B cell (primary cell): ENCODE measurements at regions not wholly inside any gene's neighbourhood (a gene's known extent, or its start where the extent isn't known, plus 50 kb on each side); places are given as distances from the start of the nearest gene placed in this dataset.

Experiments
- ATAC-seq: fragments of 200-7000 bp; cut with Tn5 transposase; one replicate; pipeline ENCODE4 v1.10.0; 2021; ENCODE audit warnings: low read depth, mild to moderate bottlenecking, moderate number of reproducible peaks, moderate library complexity
- CTCF ChIA-PET: fragments of 350-600 bp; sonication (Branson Sonifier 250); formaldehyde crosslinking; loops from one replicate; lab custom pipeline; 2021; ENCODE audit warnings: antibody characterized with exemption, inconsistent platforms; lab: Charles Lee
- POLR2A ChIA-PET: fragments of 350-600 bp; sonication (Branson Sonifier 250); formaldehyde crosslinking; loops from one replicate; lab custom pipeline; 2021; ENCODE audit warnings: antibody characterized with exemption; lab: Charles Lee
- DNase-seq: peaks from one replicate; pipeline ENCODE4 v3.0.0; 2013
- H2AFZ ChIP-seq: 2 replicates; pipeline ENCODE4 v1.6.1; 2012; ENCODE audit warnings: mild to moderate bottlenecking, low read depth, low read length; ENCODE audit not compliant: insufficient read depth, poor library complexity, severe bottlenecking
- H3K27ac ChIP-seq, 2 donors: 1 replicate in 1 of 2; 2 replicates in 1 of 2; pipeline ENCODE4 v1.5.1; 2012 to 2013; ENCODE audit warnings: low read length in 2 of 2, mild to moderate bottlenecking in 2 of 2, moderate library complexity in 1 of 2
- H3K27me3 ChIP-seq, 4 experiments: fragments of 200-600 bp in 1 of 4; sonication (generic) in 1 of 4; replicated peaks in 1 of 4; 1 replicate in 2 of 4; 2 replicates in 2 of 4; pipeline versions ENCODE4 v1.6.1 to v1.7.0; 2013 to 2016; ENCODE audit warnings: low read length in 3 of 4, mild to moderate bottlenecking in 2 of 4, mixed read lengths in 1 of 4, moderate library complexity in 1 of 4; ENCODE audit not compliant: insufficient read depth in 4 of 4, control insufficient read depth in 3 of 4; ENCODE audit errors: control extremely low read depth in 1 of 4
- H3K36me3 ChIP-seq, 2 experiments: replicated peaks in 1 of 2; 1 replicate in 1 of 2; 2 replicates in 1 of 2; pipeline versions ENCODE4 v1.6.1 to v1.7.1; 2013; ENCODE audit warnings: low read length in 1 of 2; ENCODE audit not compliant: insufficient read depth in 2 of 2, control insufficient read depth in 1 of 2; ENCODE audit errors: control extremely low read depth in 1 of 2, extremely low read depth in 1 of 2
- H3K4me1 ChIP-seq, 2 donors: fragments of 200-600 bp in 1 of 2; sonication (generic) in 1 of 2; 1 replicate in 1 of 2; 2 replicates in 1 of 2; pipeline versions ENCODE4 v1.5.1 to v1.6.1; 2013 to 2017; ENCODE audit warnings: low read length in 2 of 2; ENCODE audit not compliant: control insufficient read depth in 2 of 2, insufficient read depth in 2 of 2
- H3K4me2 ChIP-seq: replicated peaks from 2 replicates; pipeline ENCODE3; 2012; ENCODE audit warnings: mild to moderate bottlenecking, low read depth, low read length; ENCODE audit not compliant: poor library complexity, severe bottlenecking
- H3K4me3 ChIP-seq, 5 experiments: fragments of 200-600 bp in 1 of 5; sonication (generic) in 1 of 5; 1 replicate in 3 of 5; 2 replicates in 2 of 5; pipeline versions ENCODE4 v1.5.1 to v1.7.0; 2011 to 2016; ENCODE audit warnings: low read length in 4 of 5, mild to moderate bottlenecking in 4 of 5, low read depth in 2 of 5, control low read depth in 1 of 5, moderate library complexity in 1 of 5; ENCODE audit not compliant: insufficient read depth in 1 of 5; ENCODE audit errors: control extremely low read depth in 1 of 5, extremely low read depth in 1 of 5
- H3K79me2 ChIP-seq: fragments of 200-600 bp; sonication (generic); one replicate; pipeline ENCODE4 v1.6.0; 2016; ENCODE audit warnings: low read length; ENCODE audit not compliant: control insufficient read depth, insufficient read depth
- H3K9ac ChIP-seq: fragments of 200-600 bp; sonication (generic); 2 replicates; pipeline ENCODE4 v1.6.1; 2017; ENCODE audit warnings: mild to moderate bottlenecking, low read length, moderate library complexity
- H3K9me3 ChIP-seq, 3 donors: one replicate each; pipeline versions ENCODE4 v1.6.1 to v1.7.1; 2013; ENCODE audit warnings: low read length in 2 of 3; ENCODE audit not compliant: control insufficient read depth in 2 of 3, insufficient read depth in 1 of 3; ENCODE audit errors: control extremely low read depth in 1 of 3
- H4K20me1 ChIP-seq: 2 replicates; pipeline ENCODE4 v1.6.0; 2012; ENCODE audit warnings: mild to moderate bottlenecking, low read length; ENCODE audit not compliant: insufficient read depth, control insufficient read depth, poor library complexity, severe bottlenecking
- H3K27ac Mint-ChIP-seq: one replicate; pipeline ENCODE4 v1.8.0; 2021; ENCODE audit warnings: mixed read lengths
- H3K27me3 Mint-ChIP-seq: one replicate; pipeline ENCODE4 v1.8.0; 2021; ENCODE audit warnings: mixed read lengths
- H3K4me1 Mint-ChIP-seq: one replicate; pipeline ENCODE4 v1.8.0; 2021; ENCODE audit warnings: mixed read lengths
- H3K4me3 Mint-ChIP-seq: one replicate; pipeline ENCODE4 v1.8.0; 2021; ENCODE audit warnings: mixed read lengths
- H3K9me3 Mint-ChIP-seq: one replicate; pipeline ENCODE4 v1.8.0; 2022; ENCODE audit warnings: mixed read lengths; ENCODE audit not compliant: insufficient read depth
- CTCF ChIP-seq: fragments of 200-600 bp; IDR thresholded peaks from one replicate; pipeline ENCODE4 v1.8.0; 2022; ENCODE audit warnings: antibody characterized with exemption, mild to moderate bottlenecking
- EZH2 ChIP-seq: IDR thresholded peaks from 2 replicates; pipeline ENCODE4 v1.6.1; 2012; ENCODE audit warnings: borderline replicate concordance, low read depth, mild to moderate bottlenecking, moderate library complexity, low read length; ENCODE audit not compliant: insufficient read depth, poor library complexity, severe bottlenecking
- WGBS: methylation state at CpG from one replicate; pipeline ENCODE4 v1.1.5; 2013; ENCODE audit warnings: missing lambda C conversion rate; ENCODE audit not compliant: insufficient coverage; 5-methylcytosine and 5-hydroxymethylcytosine counted together
- intact Hi-C: fragments of 100-400 bp; cut with micrococcal nuclease; formaldehyde crosslinking; loops from one replicate; pipeline ENCODE4 v1.10.0; 2022

- H3K4me3 Mint-ChIP-seq: no peak overlapping the region
- no peaks in the 10 kb centered on the region for H3K27me3 Mint-ChIP-seq
- CTCF ChIA-PET: no interaction called here
- Histone ChIP-seq H2AFZ (no peak overlapping the region), H3K27ac (no peak overlapping the region), H4K20me1 (no peaks in the 10 kb centered on the region), H3K4me3 (no peak overlapping the region), H3K9ac (no peak overlapping the region), H3K4me2 (no peak overlapping the region), H3K9me3 (no peaks in the 10 kb centered on the region), H3K4me1 (no peaks in the 10 kb centered on the region), H3K36me3 (no peaks in the 10 kb centered on the region), H3K27me3 (no peaks in the 10 kb centered on the region), H3K79me2 (no peaks in the 10 kb centered on the region)
- no peak for ATAC-seq
- intact Hi-C loops: no loop called here
- WGBS: no CpG with 5 or more reads among the region's 3 CpGs
- no peak for DNase-seq
- POLR2A ChIA-PET: no interaction called here
- H3K27ac Mint-ChIP-seq: no peak overlapping the region
- H3K9me3 Mint-ChIP-seq: no peaks in the 10 kb centered on the region
- H3K4me1 Mint-ChIP-seq: no peaks in the 10 kb centered on the region
- no peak for TF ChIP-seq CTCF
- no peak for TF ChIP-seq EZH2
These were observed 228.6 kb upstream of the KLHL1 start for GRCh38 chr13:70336866-70337265.

GRCh38 chr13:70333752-70334151, 225.5 kb upstream of the KLHL1 start:
- no peak overlapping the region for H3K4me3 Mint-ChIP-seq
- no peak overlapping the region for H3K4me2 ChIP-seq
- H3K27me3 ChIP-seq: no peaks in the 10 kb centered on the region
- CTCF ChIA-PET: no interaction called here
- H3K27me3 Mint-ChIP-seq: no peaks in the 10 kb centered on the region
- POLR2A ChIA-PET: no interaction called here
- H3K36me3 ChIP-seq: no peaks in the 10 kb centered on the region
- TF ChIP-seq CTCF (no peak), EZH2 (no peak)
- no peaks in the 10 kb centered on the region for H3K4me1 Mint-ChIP-seq
- no peaks in the 10 kb centered on the region for H3K4me1 ChIP-seq
- H3K9me3 ChIP-seq: no peaks in the 10 kb centered on the region
- intact Hi-C loops: no loop called here
- H3K27ac ChIP-seq: no peak overlapping the region
- no peak for ATAC-seq
- H3K9me3 Mint-ChIP-seq: no peaks in the 10 kb centered on the region
- H3K79me2 ChIP-seq: no peaks in the 10 kb centered on the region
- H3K27ac Mint-ChIP-seq: no peak overlapping the region
- H2AFZ ChIP-seq: no peak overlapping the region
- no peak for DNase-seq
- no peaks in the 10 kb centered on the region for H4K20me1 ChIP-seq
- H3K4me3 ChIP-seq: no peak overlapping the region
- no peak overlapping the region for H3K9ac ChIP-seq
- no CpG with 5 or more reads among the region's 2 CpGs for WGBS
